SKM-1 treated with dmso at 0.1 percent for 144 hours (cell line): ENCODE measurements at regions not wholly inside any gene's neighbourhood (a gene's known extent, or its start where the extent isn't known, plus 50 kb on each side); places are given as distances from the start of the nearest gene placed in this dataset.
"Not testable (repeated sequence)": the region's sequence is repeated elsewhere in the genome, so short reads cannot be mapped to it uniquely, and the experiment has no call there.

ENCODE experiments used
- DNase-seq: peaks from one replicate; lab custom pipeline; 2025; ENCODE audit not compliant: unreplicated experiment; lab: John Stamatoyannopoulos, UW

GRCh38 chr6:92952111-92952510, 467.2 kb downstream of the EPHA7 start:
- not testable (repeated sequence) for DNase-seq

GRCh38 chr6:92945799-92946198, 473.6 kb downstream of the EPHA7 start:
- DNase-seq: no peak

GRCh38 chr6:92944132-92944531, 475.2 kb downstream of the EPHA7 start:
- no peak for DNase-seq

- DNase-seq: no peak
Measured at GRCh38 chr6:92942549-92942948, 476.8 kb downstream of the EPHA7 start.

- DNase-seq: no peak
Measured at GRCh38 chr6:92934625-92935024, 484.7 kb downstream of the EPHA7 start.

- no peak for DNase-seq
Measured at GRCh38 chr6:92930171-92930570, 489.2 kb downstream of the EPHA7 start.

- no peak for DNase-seq
Measured at GRCh38 chr6:92922216-92922806, 497.0 kb downstream of the EPHA7 start.

DNA sequence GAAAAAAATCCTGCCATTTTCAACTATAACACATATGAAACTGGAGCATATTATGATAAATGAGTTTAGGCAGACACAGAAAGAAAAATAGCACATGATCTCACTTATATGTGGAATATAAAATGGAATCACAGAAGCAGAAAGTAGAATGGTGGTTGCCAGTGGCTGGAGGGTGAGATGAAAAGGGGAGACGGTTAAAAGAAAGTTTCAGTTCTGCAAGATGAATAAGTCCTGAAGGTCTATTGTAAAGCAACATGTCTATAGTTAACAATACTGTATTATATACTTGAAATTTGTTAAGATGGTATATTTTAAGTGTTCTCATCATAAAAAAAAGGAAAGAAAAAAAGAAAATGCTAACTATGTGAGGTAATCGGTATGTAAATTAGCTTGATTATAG, 503.9 kb downstream of the EPHA7 start:
- DNase-seq: no peak

DNA sequence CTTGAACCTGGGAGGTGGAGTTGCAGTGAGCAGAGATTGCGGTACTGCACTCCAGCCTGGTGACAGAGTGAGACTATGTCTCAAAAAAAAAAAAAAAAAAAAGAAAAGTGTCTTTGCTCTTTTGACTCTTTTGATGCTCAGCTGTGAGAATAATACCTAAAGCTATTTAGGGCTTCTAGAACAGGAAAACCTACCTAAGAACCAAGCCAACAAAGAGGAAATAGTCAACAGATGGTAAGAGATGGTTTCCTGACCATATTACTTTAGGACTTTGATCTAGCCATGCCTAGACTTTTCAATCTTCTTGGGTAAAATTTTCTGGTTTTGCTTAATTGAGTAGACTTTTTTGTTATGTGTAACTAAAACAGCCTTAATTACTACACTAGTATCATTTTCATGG, 508.1 kb downstream of the EPHA7 start:
- no peak for DNase-seq

DNA sequence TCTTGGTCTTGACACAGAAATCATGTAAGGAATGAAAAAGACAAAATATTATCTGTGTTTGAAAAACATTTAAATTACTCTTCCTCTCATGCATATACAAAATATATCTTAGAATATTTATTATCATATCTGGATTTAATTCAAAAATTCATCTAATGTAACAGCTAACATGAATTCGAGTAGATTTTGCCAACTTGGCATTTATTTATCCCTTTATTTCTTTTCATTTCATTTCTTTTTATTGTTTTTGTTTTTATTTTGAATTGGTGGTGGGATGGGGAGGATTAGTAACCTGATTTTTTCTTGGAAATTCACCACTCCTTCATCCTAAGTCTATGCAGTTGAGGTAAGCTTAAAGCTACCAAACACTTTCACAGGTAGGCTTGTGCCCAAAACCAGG, 508.7 kb downstream of the EPHA7 start:
- no peak for DNase-seq

DNA sequence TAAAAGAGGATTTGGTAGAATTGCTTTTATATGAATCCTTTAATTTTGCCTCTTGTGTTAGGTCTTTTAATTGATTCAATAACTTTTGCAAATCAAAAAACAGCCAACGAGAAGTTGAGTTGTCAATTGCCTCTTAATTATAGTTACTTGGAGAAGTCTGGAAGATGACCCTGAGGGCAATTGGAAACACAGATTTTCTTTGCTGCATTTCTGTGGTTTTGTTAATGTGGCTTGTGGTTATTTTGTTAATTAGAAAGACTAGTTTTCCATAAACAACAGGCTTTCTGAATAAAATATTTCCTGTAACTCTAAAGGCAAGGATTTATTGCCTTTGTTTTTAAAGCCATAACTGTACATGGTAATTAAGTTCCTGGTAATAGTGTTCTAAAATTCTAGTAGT, 513.0 kb downstream of the EPHA7 start:
- DNase-seq: no peak

DNA sequence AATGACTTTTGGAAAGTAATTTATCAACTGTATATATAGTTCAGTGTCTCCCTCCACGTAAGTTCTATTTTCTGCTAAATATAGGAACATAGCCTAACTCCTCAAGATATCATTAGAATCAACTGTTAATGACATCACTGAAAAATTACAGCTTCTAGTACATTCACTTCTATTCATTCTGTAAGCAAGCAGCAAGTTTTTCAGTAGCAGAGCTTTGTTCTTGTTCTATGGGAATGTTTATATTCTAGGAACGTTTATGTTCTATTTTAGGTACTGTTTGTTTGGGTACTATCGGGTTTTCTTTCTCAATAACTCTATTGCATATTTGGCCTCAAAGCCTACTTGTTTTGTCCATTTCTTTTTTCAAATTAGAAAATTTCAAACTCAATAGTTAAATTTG, 525.6 kb downstream of the EPHA7 start:
- DNase-seq: no peak

DNA sequence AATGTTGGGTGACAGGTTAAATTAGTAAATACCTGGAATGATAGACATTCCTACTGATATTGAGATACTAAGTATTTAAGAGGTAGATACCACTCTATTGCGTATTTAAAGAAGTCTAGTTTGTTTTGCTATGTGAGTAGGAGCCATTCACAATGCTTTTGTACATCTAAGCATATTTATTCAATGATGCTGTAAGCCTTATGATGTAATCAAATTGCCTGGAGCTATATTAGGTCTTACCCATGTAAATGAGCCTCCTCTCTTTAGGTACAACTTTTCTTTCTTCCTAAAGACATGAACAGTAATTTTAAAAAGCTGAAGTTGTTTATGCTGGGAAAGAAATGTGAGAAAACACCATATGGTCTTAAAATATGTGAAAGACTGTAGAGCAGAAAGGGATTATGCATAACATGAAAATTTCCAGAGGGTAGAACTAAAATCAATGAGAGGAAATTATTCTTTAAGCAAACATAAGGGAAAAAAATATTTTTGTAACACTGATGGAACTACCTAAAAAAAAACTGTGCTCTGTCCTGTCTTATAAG, 526.7 kb downstream of the EPHA7 start:
- no peak for DNase-seq

GRCh38 chr6:92888316-92888715, 531.0 kb downstream of the EPHA7 start:
- no peak for DNase-seq

GRCh38 chr6:92887871-92888270, 531.5 kb downstream of the EPHA7 start:
- DNase-seq: no peak

GRCh38 chr6:92879526-92879925, 539.8 kb downstream of the EPHA7 start:
- no peak for DNase-seq

- DNase-seq: no peak
Measured at GRCh38 chr6:92864966-92865555, 554.3 kb downstream of the EPHA7 start.

DNA sequence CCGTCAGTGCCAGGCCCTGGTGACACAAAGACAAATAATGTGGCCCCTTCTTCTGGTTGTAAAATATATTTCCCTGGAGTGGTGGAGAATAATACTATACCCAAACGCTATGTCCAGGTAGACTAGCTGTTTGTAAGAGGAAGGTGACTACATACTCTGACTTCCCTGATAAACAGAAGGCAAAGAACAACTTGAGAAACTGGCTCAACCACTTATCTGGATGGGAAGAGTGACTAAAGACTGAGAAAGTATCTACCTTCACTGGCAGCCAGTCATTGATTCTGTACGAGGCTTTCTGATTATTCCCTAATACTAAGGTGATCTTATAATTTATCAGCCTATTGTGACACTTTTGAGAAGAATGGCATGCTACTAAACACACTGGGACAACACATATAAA, 569.7 kb downstream of the EPHA7 start:
- no peak for DNase-seq

DNA sequence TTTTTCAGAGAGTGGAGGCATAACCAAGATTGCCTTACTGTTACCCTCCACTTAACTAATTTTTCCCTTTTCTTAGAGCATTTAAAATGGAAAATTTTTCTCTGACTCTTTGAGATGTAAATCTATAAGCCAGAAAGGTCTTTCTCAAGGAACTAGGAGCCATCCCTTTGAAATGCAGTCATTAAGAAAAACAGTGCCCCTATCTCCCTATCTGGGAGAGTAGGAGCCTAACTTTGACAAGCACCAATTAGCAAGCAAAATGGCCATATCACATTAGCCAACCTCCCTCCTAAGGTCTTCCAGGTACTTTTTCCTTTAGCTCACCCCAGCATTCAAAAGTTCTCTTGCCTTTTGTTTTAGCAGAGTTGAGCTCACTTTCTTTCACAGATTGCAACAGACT, 570.5 kb downstream of the EPHA7 start:
- no peak for DNase-seq

DNA sequence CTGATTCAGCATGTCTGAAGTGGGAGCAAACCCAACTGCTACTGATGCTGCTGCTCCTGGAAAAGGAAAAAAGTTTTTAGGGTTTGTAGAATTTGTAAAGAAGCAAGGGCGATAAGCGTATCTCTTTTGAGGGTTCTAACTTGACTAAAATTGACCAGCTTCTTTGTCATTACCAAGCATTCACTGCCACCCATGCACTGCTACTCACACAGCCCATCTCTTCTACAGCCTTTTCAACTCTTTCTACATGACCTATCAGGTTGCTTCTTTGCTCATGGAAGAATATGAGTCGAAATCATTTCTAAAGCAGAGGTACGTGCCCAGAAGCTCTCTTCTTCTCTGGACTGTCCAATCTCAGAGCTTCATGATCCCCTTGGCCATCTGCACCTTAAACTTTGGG, 570.9 kb downstream of the EPHA7 start:
- no peak for DNase-seq

GRCh38 chr6:92847988-92848387, 571.4 kb downstream of the EPHA7 start:
- no peak for DNase-seq

- no peak for DNase-seq
Measured at GRCh38 chr6:92840246-92840930, 579.0 kb downstream of the EPHA7 start.
